ENCODE measurements at regions not wholly inside any gene's neighbourhood (a gene's known extent, or its start where the extent isn't known, plus 50 kb on each side); places are given as distances from the start of the nearest gene placed in this dataset.

- H3K27ac Mint-ChIP-seq: no peak overlapping the region
- ATAC-seq: no peak
- H3K36me3 Mint-ChIP-seq: no peaks in the 10 kb centered on the region
- no peak overlapping the region for H3K4me3 Mint-ChIP-seq
- no peaks in the 10 kb centered on the region for H3K9me3 Mint-ChIP-seq
- H3K4me1 Mint-ChIP-seq: peaks cover 14% of the 10 kb centered on the region
- H3K27me3 Mint-ChIP-seq: peaks cover 34% of the 10 kb centered on the region
Measured at GRCh38 chr2:176552501-176553135, 283.4 kb downstream of the MTX2 start.

DNA sequence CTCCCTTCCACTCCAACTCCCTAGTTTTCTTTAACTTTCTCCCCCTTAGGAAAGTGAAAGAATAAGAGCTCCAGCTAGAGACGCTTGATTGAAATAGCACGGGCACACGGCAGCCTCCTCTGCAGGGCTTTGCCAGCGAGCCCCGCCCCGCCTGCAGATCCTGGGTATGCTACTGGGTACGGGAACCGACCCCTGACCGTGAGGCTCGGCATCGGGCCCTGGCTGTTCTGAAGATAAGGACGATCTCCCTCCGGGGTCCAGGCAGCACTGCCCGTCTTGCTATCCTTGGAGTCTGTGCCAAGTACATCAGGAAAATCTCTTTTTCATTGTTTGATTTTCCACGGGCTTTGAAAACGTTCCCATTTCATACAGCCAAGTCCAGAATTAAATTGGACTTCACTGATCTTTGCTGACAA lies 284.5 kb downstream of the MTX2 start:
- Mint-ChIP-seq H3K4me3 (peak overlapping the region; percentile 78), H3K27me3 (peaks cover 45% of the 10 kb centered on the region), H3K27ac (no peak overlapping the region), H3K36me3 (no peaks in the 10 kb centered on the region), H3K4me1 (peaks cover 14% of the 10 kb centered on the region), H3K9me3 (no peaks in the 10 kb centered on the region)
- peak; percentile 69 for ATAC-seq

DNA sequence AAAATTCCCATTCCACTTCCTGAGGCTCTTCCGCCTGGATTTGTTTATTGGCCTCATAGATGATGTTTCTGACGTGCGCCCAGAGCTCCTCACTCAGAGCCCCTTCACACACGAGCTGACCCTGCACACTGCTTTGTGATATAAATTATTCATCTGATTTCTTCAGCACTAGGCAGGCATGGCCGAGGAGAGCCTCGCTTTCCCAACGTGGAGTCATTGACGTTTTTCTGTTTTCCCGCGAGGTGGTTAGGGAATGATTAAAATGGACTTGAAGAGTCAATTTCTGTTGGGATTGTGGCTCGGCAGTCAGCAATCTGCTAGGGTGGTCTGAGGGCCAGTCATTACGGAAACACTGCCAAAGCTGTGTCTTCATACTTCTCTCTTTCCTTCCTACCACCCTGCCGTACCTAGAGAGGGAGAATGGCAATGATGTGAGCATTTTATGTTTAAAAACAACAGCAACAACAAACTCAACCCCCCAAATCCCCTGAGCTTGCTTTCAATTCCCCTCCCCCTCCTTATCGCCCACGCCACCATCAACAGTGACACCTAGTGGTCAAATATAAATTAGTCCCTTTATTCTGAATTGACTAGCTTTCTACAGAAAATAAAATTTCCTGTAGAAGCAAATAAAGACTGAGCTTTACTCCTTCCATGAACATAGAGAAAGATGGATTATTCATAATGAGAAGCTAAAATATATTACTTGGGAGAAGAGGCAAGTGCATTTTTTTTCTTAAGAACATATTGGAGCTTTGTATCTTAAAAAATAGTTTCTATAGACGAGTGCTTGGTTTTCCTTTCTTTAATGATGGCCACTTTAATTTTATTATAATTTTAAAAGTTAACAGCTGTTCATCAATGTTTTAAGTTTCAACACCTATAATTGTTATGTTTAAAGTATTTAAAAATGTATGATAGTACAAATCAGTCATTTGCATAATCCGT lies 285.1 kb downstream of the MTX2 start:
- ATAC-seq: peak; percentile 53
- H3K27me3 Mint-ChIP-seq: peaks cover 47% of the 10 kb centered on the region
- H3K36me3 Mint-ChIP-seq: no peaks in the 10 kb centered on the region
- H3K4me3 Mint-ChIP-seq: peak overlapping the region; percentile 78
- H3K9me3 Mint-ChIP-seq: no peaks in the 10 kb centered on the region
- peak overlapping the region; percentile 17 for H3K27ac Mint-ChIP-seq
- peaks cover 14% of the 10 kb centered on the region for H3K4me1 Mint-ChIP-seq

DNA sequence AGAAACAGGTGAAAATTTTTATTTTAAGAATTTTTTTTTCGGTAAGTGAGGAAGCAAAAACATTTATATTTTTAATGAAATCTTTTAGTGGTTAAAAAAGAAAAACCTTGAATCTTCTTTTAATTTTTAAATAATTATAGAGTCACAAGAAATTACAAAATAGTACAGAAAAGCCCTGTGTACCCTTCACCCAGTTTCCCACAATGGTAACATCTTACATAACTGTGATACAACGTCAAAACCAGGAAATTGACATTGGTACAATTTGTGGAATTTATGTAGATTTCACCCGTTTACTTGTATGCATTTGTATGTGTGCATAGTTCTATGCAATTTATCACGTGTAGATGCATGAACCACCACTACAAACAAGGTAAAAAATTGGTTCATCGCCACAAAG lies 285.9 kb downstream of the MTX2 start:
- H3K36me3 Mint-ChIP-seq: no peaks in the 10 kb centered on the region
- no peak for ATAC-seq
- no peak overlapping the region for H3K4me3 Mint-ChIP-seq
- H3K4me1 Mint-ChIP-seq: peaks cover 14% of the 10 kb centered on the region
- no peak overlapping the region for H3K27ac Mint-ChIP-seq
- H3K27me3 Mint-ChIP-seq: peaks cover 54% of the 10 kb centered on the region
- no peaks in the 10 kb centered on the region for H3K9me3 Mint-ChIP-seq

DNA sequence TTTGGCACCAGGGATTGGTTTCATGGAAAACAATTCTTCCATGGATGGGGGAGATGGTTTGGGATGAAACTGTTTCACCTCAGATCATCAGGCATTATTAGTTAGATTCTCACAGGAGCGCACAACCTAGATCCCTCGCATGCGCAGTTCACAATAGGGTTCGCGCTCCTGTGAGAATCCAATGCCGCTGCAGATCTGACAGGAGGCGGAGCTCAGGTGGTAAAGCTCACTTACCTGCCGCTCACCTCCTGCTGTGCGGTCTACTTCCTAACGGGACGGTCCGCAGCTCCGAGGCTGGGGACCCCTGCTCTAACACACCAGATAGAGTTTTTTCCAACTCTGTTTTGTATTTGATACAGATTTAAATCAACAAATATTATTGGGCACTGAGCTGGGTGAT lies 286.5 kb downstream of the MTX2 start:
- peaks cover 14% of the 10 kb centered on the region for H3K4me1 Mint-ChIP-seq
- ATAC-seq: no peak
- H3K27ac Mint-ChIP-seq: no peak overlapping the region

DNA sequence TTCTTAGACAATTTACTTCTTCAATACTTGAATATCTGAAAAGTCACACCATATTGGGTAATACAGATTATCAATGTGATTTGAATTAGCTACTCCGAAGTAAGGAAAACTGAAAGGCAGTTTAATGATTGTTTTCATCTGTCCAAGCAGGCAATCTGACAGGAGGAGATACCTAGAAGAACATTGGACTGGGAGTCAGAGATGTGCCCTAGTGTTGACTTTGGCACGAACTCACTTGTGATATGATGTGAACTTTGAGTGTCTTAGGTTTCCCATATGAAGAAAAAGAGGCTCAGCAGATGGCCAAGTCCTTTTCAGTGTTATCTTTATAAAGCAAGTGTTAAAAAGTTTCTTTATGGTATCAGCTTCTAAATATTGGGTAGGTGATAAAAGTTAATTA lies 287.1 kb downstream of the MTX2 start:
- peaks cover 14% of the 10 kb centered on the region for H3K4me1 Mint-ChIP-seq
- H3K4me3 Mint-ChIP-seq: no peak overlapping the region
- H3K36me3 Mint-ChIP-seq: no peaks in the 10 kb centered on the region
- H3K27ac Mint-ChIP-seq: no peak overlapping the region
- peaks cover 60% of the 10 kb centered on the region for H3K27me3 Mint-ChIP-seq
- no peaks in the 10 kb centered on the region for H3K9me3 Mint-ChIP-seq
- ATAC-seq: no peak

More for the DNA sequence above, 286.5 kb downstream of the MTX2 start:
- Mint-ChIP-seq H3K27me3 (peaks cover 60% of the 10 kb centered on the region), H3K36me3 (no peaks in the 10 kb centered on the region), H3K9me3 (no peaks in the 10 kb centered on the region), H3K4me3 (no peak overlapping the region)

- Mint-ChIP-seq H3K4me3 (no peak overlapping the region), H3K27ac (no peak overlapping the region), H3K36me3 (no peaks in the 10 kb centered on the region), H3K27me3 (peaks cover 63% of the 10 kb centered on the region), H3K4me1 (peaks cover 14% of the 10 kb centered on the region), H3K9me3 (no peaks in the 10 kb centered on the region)
- ATAC-seq: no peak
Measured at GRCh38 chr2:176557821-176558220, 288.6 kb downstream of the MTX2 start.

DNA sequence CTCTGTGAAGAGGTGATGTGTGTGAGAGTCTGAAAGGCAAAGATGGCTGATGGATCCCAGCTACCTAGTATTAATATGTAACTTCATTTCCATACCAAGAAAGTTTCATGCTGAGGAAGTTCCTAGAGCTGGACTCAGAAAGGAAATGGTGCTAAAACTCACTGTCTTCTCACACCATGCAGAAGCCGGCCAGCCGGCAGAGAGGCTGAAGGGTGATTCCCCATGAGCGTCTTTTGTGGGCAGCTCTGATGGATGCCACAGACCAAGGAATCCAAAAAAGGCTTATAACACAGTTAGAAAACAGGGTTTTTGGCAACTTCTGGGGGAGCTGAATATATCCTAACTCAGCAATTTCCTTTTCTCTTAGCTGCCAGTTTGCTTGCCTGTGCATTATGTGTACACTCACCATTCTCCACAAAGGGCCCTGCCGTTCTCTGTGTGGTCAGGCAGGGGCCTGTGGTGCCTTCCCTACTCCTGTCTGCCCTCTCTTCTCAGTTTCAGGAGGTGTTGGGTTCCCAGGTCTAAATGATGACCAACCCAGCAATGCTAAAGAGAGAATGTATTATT lies 289.4 kb downstream of the MTX2 start:
- peaks cover 63% of the 10 kb centered on the region for H3K27me3 Mint-ChIP-seq
- peaks cover 10% of the 10 kb centered on the region for H3K4me1 Mint-ChIP-seq
- no peak for ATAC-seq
- H3K36me3 Mint-ChIP-seq: no peaks in the 10 kb centered on the region
- H3K27ac Mint-ChIP-seq: no peak overlapping the region
- no peaks in the 10 kb centered on the region for H3K9me3 Mint-ChIP-seq
- no peak overlapping the region for H3K4me3 Mint-ChIP-seq

GRCh38 chr2:176560296-176560695 lies 291.1 kb downstream of the MTX2 start:
- H3K4me3 Mint-ChIP-seq: no peak overlapping the region
- H3K36me3 Mint-ChIP-seq: no peaks in the 10 kb centered on the region
- ATAC-seq: no peak
- no peaks in the 10 kb centered on the region for H3K9me3 Mint-ChIP-seq
- no peak overlapping the region for H3K27ac Mint-ChIP-seq
- H3K27me3 Mint-ChIP-seq: peaks cover 55% of the 10 kb centered on the region
- H3K4me1 Mint-ChIP-seq: no peaks in the 10 kb centered on the region

DNA sequence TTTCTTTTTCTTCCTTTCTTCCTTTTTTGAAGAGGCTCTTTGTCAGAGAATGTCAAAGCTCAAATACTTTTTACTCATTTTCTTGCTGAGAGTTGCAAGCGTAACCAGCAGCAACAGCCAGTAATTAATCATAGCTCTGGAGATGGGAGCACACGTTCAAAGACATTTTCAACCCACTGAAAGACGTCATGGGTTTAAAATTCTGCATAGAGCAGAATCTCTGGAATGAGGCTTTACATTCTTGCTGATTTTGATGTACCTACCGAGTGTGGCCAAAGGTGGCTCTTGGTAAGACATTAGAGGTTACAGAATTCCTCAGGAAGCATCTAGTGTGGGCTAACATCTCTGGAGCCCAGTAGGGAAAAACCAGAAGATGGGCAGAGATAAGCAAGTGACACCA lies 292.5 kb downstream of the MTX2 start:
- ATAC-seq: no peak
- no peaks in the 10 kb centered on the region for H3K9me3 Mint-ChIP-seq
- no peaks in the 10 kb centered on the region for H3K36me3 Mint-ChIP-seq
- no peaks in the 10 kb centered on the region for H3K4me1 Mint-ChIP-seq
- no peak overlapping the region for H3K27ac Mint-ChIP-seq
- peaks cover 48% of the 10 kb centered on the region for H3K27me3 Mint-ChIP-seq
- H3K4me3 Mint-ChIP-seq: no peak overlapping the region

- Mint-ChIP-seq H3K4me1 (no peaks in the 10 kb centered on the region), H3K27ac (no peak overlapping the region), H3K36me3 (no peaks in the 10 kb centered on the region), H3K27me3 (peaks cover 44% of the 10 kb centered on the region), H3K9me3 (no peaks in the 10 kb centered on the region), H3K4me3 (no peak overlapping the region)
- no peak for ATAC-seq
Measured at GRCh38 chr2:176562359-176563078, 293.3 kb downstream of the MTX2 start.

GRCh38 chr2:176565641-176566323 lies 296.5 kb downstream of the MTX2 start:
- ATAC-seq: no peak
- peaks cover 18% of the 10 kb centered on the region for H3K27me3 Mint-ChIP-seq
- H3K27ac Mint-ChIP-seq: no peak overlapping the region
- no peak overlapping the region for H3K4me3 Mint-ChIP-seq
- H3K4me1 Mint-ChIP-seq: peaks cover 7% of the 10 kb centered on the region
- no peaks in the 10 kb centered on the region for H3K36me3 Mint-ChIP-seq
- H3K9me3 Mint-ChIP-seq: no peaks in the 10 kb centered on the region

GRCh38 chr2:176566496-176566895 lies 297.3 kb downstream of the MTX2 start:
- H3K4me3 Mint-ChIP-seq: no peak overlapping the region
- H3K9me3 Mint-ChIP-seq: no peaks in the 10 kb centered on the region
- peaks cover 7% of the 10 kb centered on the region for H3K4me1 Mint-ChIP-seq
- H3K36me3 Mint-ChIP-seq: no peaks in the 10 kb centered on the region
- H3K27ac Mint-ChIP-seq: no peak overlapping the region
- ATAC-seq: no peak
- H3K27me3 Mint-ChIP-seq: peaks cover 18% of the 10 kb centered on the region

DNA sequence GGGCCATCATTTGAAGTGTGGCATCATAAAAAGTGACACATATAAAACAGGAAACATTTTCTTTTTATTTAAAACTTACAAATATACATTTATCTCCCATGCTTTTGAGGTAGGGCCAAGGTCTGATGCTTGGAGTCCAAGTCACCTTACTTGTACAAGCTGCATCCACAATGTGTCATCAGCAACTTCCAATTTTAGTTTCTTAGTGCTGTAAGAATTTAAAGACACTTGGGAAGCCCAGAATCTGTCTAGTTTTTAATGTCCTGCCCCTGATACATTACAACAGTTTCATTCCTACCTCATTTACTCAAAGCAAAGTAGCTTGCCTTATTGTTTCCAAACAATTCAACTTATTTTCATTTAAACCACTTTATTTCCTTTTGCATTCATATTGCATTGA lies 297.7 kb downstream of the MTX2 start:
- Mint-ChIP-seq H3K36me3 (no peaks in the 10 kb centered on the region), H3K4me3 (no peak overlapping the region), H3K9me3 (no peaks in the 10 kb centered on the region), H3K27ac (no peak overlapping the region), H3K27me3 (peaks cover 18% of the 10 kb centered on the region), H3K4me1 (peaks cover 7% of the 10 kb centered on the region)
- no peak for ATAC-seq

GRCh38 chr2:176567361-176567760 lies 298.1 kb downstream of the MTX2 start:
- Mint-ChIP-seq H3K27me3 (peaks cover 21% of the 10 kb centered on the region), H3K9me3 (no peaks in the 10 kb centered on the region), H3K4me3 (no peak overlapping the region), H3K4me1 (peaks cover 7% of the 10 kb centered on the region), H3K36me3 (no peaks in the 10 kb centered on the region), H3K27ac (no peak overlapping the region)
- ATAC-seq: no peak
